ENCODE measurements at regions not wholly inside any gene's neighbourhood (a gene's known extent, or its start where the extent isn't known, plus 50 kb on each side); places are given as distances from the start of the nearest gene placed in this dataset.

DNA sequence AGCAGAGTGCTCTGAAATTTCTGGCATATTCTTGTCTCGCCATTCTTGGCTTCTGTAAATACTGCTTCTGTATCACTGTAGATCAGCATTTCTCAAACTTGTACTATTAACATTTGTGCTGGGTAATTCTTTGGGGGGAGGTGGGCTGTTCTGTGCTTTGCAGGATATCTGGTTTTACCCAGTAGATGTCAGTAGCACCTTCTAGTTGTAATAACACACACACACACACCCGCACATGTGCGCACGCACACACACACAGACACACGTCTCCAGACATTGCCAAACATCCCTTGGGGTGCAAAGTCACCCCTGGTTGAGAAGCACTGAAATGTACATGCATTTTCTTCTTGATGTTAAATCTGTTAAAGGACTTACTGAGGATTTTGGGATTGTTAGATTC is 304.1 kb downstream of the MAT2B start:
- no peaks in the 10 kb centered on the region for H3K9me3 ChIP-seq (ENCODE audit: control insufficient read depth, low read length)
- no peaks in the 10 kb centered on the region for H3K36me3 ChIP-seq (ENCODE audit: control insufficient read depth, insufficient read depth, low read length)
- no peak for DNase-seq
- no peaks in the 10 kb centered on the region for H3K4me1 ChIP-seq (ENCODE audit: control insufficient read depth, insufficient read depth, low read length, poor library complexity, severe bottlenecking)
- H3K4me3 ChIP-seq (ENCODE audit: insufficient read depth, low read depth, low read length, poor library complexity, severe bottlenecking) = no peak overlapping the region
- no peak overlapping the region for H3K27ac ChIP-seq (ENCODE audit: insufficient read depth, low read length, poor library complexity, severe bottlenecking)
- H3K27me3 ChIP-seq (replicated peaks; ENCODE audit: control insufficient read depth, insufficient read depth, low read length, poor library complexity, severe bottlenecking) = no peaks in the 10 kb centered on the region

DNA sequence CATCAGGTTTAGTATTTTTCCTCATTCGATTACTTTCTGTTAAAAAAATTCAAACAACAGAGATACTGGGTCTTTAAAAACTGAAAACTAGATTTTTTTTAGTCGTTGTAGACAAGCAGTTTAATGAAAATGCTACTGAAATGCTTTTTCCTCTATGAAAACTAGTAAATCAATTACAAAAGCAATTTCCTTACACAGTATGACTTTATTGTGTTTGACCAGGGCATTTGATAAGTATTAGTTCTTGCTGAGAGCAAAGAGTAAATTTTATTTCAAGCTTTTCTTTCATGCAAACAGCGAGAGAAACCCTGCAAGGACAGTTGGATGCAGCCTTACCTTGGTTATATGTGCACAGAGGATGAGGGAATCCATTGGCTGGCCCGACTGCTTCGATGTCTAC is 308.5 kb downstream of the MAT2B start:
- Histone ChIP-seq H3K36me3 (ENCODE audit: control insufficient read depth, insufficient read depth, low read length) (no peaks in the 10 kb centered on the region), H3K9me3 (ENCODE audit: control insufficient read depth, low read length) (no peaks in the 10 kb centered on the region), H3K4me3 (ENCODE audit: insufficient read depth, low read depth, low read length, poor library complexity, severe bottlenecking) (no peak overlapping the region), H3K4me1 (ENCODE audit: control insufficient read depth, insufficient read depth, low read length, poor library complexity, severe bottlenecking) (no peaks in the 10 kb centered on the region), H3K27ac (ENCODE audit: insufficient read depth, low read length, poor library complexity, severe bottlenecking) (no peak overlapping the region), H3K27me3 (replicated peaks; ENCODE audit: control insufficient read depth, insufficient read depth, low read length, poor library complexity, severe bottlenecking) (no peaks in the 10 kb centered on the region)
- no peak for DNase-seq

DNA sequence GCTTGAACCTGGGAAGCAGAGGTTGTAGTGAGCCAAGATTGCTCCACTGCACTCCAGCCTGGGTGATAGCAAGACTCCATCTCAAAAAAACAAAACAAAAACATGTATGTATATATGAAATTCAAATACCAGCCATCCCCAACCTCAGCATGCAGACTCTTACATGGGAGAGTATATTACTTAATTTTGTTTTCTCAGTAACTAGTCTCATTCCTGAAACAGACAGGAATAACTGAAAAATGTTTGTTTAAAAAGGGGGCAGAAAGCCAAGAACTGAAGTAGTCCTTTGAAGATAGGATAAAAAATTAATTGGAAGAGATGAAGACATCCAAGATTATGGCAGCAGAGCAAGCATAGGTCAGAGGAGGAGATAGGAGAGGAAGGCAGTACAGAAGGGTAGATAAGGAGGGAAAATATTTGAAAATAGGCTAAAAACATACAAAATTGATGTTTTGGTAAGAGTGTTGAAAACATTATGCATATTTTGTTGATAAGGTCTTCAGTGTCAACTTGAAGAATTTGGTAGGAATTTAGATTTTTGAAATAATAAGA is 309.9 kb downstream of the MAT2B start:
- Histone ChIP-seq H3K9me3 (ENCODE audit: control insufficient read depth, low read length) (no peaks in the 10 kb centered on the region), H3K4me1 (ENCODE audit: control insufficient read depth, insufficient read depth, low read length, poor library complexity, severe bottlenecking) (no peaks in the 10 kb centered on the region), H3K27me3 (replicated peaks; ENCODE audit: control insufficient read depth, insufficient read depth, low read length, poor library complexity, severe bottlenecking) (no peaks in the 10 kb centered on the region), H3K27ac (ENCODE audit: insufficient read depth, low read length, poor library complexity, severe bottlenecking) (no peak overlapping the region), H3K4me3 (ENCODE audit: insufficient read depth, low read depth, low read length, poor library complexity, severe bottlenecking) (no peak overlapping the region), H3K36me3 (ENCODE audit: control insufficient read depth, insufficient read depth, low read length) (no peaks in the 10 kb centered on the region)
- no peak for DNase-seq

DNA sequence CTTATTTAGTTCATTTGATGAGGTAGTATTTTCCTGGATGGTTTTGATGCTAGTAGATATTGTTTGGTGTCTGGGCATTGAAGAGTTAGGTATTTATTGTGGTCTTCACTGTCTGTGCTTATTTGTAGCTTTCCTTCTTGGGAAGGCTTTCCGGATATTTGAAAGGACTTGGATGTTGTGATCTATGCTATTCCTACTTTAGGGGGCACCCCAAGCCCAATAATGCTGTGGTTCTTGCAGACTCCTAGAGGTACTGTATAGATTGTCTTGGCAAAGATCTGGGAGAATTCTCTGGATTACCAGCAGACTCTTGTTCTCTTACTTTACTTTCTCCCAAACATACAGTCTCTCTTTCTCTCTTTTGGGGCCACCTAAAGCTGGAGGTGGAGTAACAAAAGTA is 315.7 kb downstream of the MAT2B start:
- H3K36me3 ChIP-seq (ENCODE audit: control insufficient read depth, insufficient read depth, low read length) = no peaks in the 10 kb centered on the region
- no peak for DNase-seq

DNA sequence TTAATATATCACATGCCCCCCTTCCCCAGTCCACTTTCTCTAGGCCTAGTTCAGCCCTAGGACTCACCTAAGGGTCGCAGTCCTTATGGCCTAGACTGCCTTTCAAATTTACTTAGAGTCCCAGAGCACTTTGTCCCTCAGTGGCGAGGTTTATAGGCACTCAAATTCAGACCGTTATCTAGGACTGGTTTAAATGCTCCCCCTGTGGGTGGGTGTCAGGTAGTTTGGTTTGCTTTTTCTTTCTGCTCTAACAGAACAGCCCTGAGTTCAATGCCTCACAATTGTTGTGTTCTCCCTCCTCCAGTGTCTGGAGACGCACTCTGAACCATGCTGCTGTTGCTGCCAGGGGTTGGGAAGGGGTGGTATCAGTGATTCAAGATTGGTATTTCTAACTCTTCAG is 317.1 kb downstream of the MAT2B start:
- no peaks in the 10 kb centered on the region for H3K36me3 ChIP-seq (ENCODE audit: control insufficient read depth, insufficient read depth, low read length)
- DNase-seq = no peak
- no peaks in the 10 kb centered on the region for H3K27me3 ChIP-seq (replicated peaks; ENCODE audit: control insufficient read depth, insufficient read depth, low read length, poor library complexity, severe bottlenecking)
- H3K27ac ChIP-seq (ENCODE audit: insufficient read depth, low read length, poor library complexity, severe bottlenecking) = no peak overlapping the region
- no peaks in the 10 kb centered on the region for H3K9me3 ChIP-seq (ENCODE audit: control insufficient read depth, low read length)
- H3K4me1 ChIP-seq (ENCODE audit: control insufficient read depth, insufficient read depth, low read length, poor library complexity, severe bottlenecking) = no peaks in the 10 kb centered on the region
- H3K4me3 ChIP-seq (ENCODE audit: insufficient read depth, low read depth, low read length, poor library complexity, severe bottlenecking) = no peak overlapping the region

More for the DNA sequence above, 315.7 kb downstream of the MAT2B start:
- no peak overlapping the region for H3K27ac ChIP-seq (ENCODE audit: insufficient read depth, low read length, poor library complexity, severe bottlenecking)
- H3K27me3 ChIP-seq (replicated peaks; ENCODE audit: control insufficient read depth, insufficient read depth, low read length, poor library complexity, severe bottlenecking) = no peaks in the 10 kb centered on the region
- no peak overlapping the region for H3K4me3 ChIP-seq (ENCODE audit: insufficient read depth, low read depth, low read length, poor library complexity, severe bottlenecking)
- no peaks in the 10 kb centered on the region for H3K9me3 ChIP-seq (ENCODE audit: control insufficient read depth, low read length)
- no peaks in the 10 kb centered on the region for H3K4me1 ChIP-seq (ENCODE audit: control insufficient read depth, insufficient read depth, low read length, poor library complexity, severe bottlenecking)

DNA sequence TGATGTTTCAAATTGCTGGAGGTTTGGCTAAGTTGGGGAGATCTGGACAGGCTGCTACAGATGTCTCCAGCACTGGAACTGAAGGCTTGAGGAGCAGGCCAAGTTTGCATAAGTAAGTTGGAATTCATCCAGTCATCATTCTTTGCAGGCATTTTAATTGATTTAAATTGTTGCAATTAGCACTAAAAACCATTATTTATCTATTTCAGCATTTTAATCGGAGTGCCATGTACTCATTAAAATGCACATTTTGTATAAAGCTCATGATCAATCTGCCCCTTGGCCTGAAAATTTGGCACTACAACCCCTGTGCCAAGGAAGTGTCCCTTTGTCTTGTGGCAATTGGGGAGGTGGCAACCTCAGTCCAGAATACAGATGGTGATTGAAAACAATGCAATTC is 320.2 kb downstream of the MAT2B start:
- Histone ChIP-seq H3K27me3 (replicated peaks; ENCODE audit: control insufficient read depth, insufficient read depth, low read length, poor library complexity, severe bottlenecking) (no peaks in the 10 kb centered on the region), H3K9me3 (ENCODE audit: control insufficient read depth, low read length) (no peaks in the 10 kb centered on the region), H3K27ac (ENCODE audit: insufficient read depth, low read length, poor library complexity, severe bottlenecking) (no peak overlapping the region), H3K4me1 (ENCODE audit: control insufficient read depth, insufficient read depth, low read length, poor library complexity, severe bottlenecking) (no peaks in the 10 kb centered on the region), H3K4me3 (ENCODE audit: insufficient read depth, low read depth, low read length, poor library complexity, severe bottlenecking) (no peak overlapping the region), H3K36me3 (ENCODE audit: control insufficient read depth, insufficient read depth, low read length) (no peaks in the 10 kb centered on the region)
- DNase-seq = no peak

DNA sequence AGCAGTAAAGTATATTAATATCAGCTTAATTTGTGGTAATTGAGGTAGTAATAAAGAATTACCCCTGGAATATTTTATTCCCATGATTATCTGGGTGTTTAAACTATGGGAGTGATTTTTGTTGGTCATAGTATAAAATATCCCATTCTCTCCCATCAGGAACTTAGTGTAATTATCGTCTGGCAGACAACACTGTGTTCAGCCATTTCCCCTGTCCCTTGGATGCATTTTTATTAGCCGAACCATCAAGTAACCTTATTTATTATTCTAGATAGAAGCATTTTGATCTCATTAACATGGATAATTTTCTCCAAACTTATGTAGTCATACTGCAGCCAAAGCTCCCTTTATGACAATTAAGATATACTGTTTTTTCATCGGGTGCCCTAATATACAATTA is 320.8 kb downstream of the MAT2B start:
- DNase-seq = no peak
- H3K36me3 ChIP-seq (ENCODE audit: control insufficient read depth, insufficient read depth, low read length) = no peaks in the 10 kb centered on the region

DNA sequence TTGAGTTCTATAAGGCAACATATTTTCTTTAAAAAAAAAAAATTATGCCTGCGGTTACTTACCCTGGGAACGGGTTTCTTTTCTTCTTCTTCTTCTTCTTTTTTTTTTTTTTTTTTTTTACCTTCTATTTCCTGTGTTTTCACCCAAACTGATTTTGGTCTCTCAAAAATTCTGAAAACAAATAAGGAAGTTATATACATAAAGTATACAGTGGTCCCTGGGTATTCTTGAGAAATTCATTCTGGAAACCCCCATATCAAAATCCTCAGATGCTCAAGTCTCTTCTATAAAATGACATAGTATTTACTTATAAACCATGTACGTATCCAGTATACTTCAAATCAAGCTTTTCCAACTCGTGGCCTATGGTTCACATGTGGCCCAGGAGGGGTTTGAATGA is 326.7 kb downstream of the MAT2B start:
- Histone ChIP-seq H3K9me3 (ENCODE audit: control insufficient read depth, low read length) (no peaks in the 10 kb centered on the region), H3K4me1 (ENCODE audit: control insufficient read depth, insufficient read depth, low read length, poor library complexity, severe bottlenecking) (no peaks in the 10 kb centered on the region), H3K27ac (ENCODE audit: insufficient read depth, low read length, poor library complexity, severe bottlenecking) (no peak overlapping the region), H3K36me3 (ENCODE audit: control insufficient read depth, insufficient read depth, low read length) (no peaks in the 10 kb centered on the region), H3K4me3 (ENCODE audit: insufficient read depth, low read depth, low read length, poor library complexity, severe bottlenecking) (no peak overlapping the region), H3K27me3 (replicated peaks; ENCODE audit: control insufficient read depth, insufficient read depth, low read length, poor library complexity, severe bottlenecking) (no peaks in the 10 kb centered on the region)
- no peak for DNase-seq

More for the DNA sequence above, 320.8 kb downstream of the MAT2B start:
- Histone ChIP-seq H3K27ac (ENCODE audit: insufficient read depth, low read length, poor library complexity, severe bottlenecking) (no peak overlapping the region), H3K27me3 (replicated peaks; ENCODE audit: control insufficient read depth, insufficient read depth, low read length, poor library complexity, severe bottlenecking) (no peaks in the 10 kb centered on the region), H3K9me3 (ENCODE audit: control insufficient read depth, low read length) (no peaks in the 10 kb centered on the region), H3K4me1 (ENCODE audit: control insufficient read depth, insufficient read depth, low read length, poor library complexity, severe bottlenecking) (no peaks in the 10 kb centered on the region), H3K4me3 (ENCODE audit: insufficient read depth, low read depth, low read length, poor library complexity, severe bottlenecking) (no peak overlapping the region)

DNA sequence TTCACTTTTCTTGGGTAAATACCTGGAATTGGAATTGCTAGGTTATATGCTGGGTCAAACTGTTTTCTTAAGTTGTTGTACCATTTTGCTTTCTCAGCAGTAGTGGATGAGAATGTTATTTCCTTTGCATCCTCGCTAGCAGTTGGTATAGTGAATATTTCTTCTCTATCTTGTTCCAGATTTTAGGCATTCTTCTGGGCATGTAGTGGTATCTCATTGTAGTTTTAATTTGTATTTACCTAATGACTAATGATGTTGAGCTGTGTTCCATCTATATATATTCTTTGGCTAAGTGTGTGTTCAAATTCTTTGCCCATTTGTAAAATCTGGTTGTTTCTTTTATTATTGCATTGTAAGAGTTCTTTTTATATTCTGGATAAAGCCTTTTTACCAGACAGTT is 333.3 kb downstream of the MAT2B start:
- Histone ChIP-seq H3K9me3 (ENCODE audit: control insufficient read depth, low read length) (no peaks in the 10 kb centered on the region), H3K36me3 (ENCODE audit: control insufficient read depth, insufficient read depth, low read length) (no peaks in the 10 kb centered on the region), H3K4me3 (ENCODE audit: insufficient read depth, low read depth, low read length, poor library complexity, severe bottlenecking) (no peak overlapping the region), H3K4me1 (ENCODE audit: control insufficient read depth, insufficient read depth, low read length, poor library complexity, severe bottlenecking) (no peaks in the 10 kb centered on the region), H3K27ac (ENCODE audit: insufficient read depth, low read length, poor library complexity, severe bottlenecking) (no peak overlapping the region), H3K27me3 (replicated peaks; ENCODE audit: control insufficient read depth, insufficient read depth, low read length, poor library complexity, severe bottlenecking) (no peaks in the 10 kb centered on the region)
- no peak for DNase-seq

DNA sequence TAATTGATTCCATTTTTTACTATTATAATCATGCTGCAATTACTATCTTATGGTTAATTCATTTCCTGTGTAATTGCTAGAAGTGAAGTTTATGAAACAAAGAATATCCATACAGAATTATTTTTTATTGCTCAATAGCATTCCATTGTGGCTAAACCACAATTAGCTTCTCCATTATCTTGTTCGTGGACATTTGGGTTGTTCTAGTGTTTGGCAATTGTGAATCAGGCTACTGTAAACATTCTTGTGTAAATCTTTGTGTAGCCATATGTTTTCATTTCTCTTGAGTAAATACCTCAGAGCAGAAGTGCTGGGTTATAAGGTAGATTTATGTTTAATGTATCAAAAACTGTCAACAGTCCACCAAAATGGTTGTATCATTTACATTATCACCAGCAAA is 341.1 kb downstream of the MAT2B start:
- Histone ChIP-seq H3K4me1 (ENCODE audit: control insufficient read depth, insufficient read depth, low read length, poor library complexity, severe bottlenecking) (no peaks in the 10 kb centered on the region), H3K4me3 (ENCODE audit: insufficient read depth, low read depth, low read length, poor library complexity, severe bottlenecking) (no peak overlapping the region), H3K27ac (ENCODE audit: insufficient read depth, low read length, poor library complexity, severe bottlenecking) (no peak overlapping the region), H3K36me3 (ENCODE audit: control insufficient read depth, insufficient read depth, low read length) (no peaks in the 10 kb centered on the region), H3K27me3 (replicated peaks; ENCODE audit: control insufficient read depth, insufficient read depth, low read length, poor library complexity, severe bottlenecking) (no peaks in the 10 kb centered on the region), H3K9me3 (ENCODE audit: control insufficient read depth, low read length) (no peaks in the 10 kb centered on the region)
- DNase-seq = no peak

DNA sequence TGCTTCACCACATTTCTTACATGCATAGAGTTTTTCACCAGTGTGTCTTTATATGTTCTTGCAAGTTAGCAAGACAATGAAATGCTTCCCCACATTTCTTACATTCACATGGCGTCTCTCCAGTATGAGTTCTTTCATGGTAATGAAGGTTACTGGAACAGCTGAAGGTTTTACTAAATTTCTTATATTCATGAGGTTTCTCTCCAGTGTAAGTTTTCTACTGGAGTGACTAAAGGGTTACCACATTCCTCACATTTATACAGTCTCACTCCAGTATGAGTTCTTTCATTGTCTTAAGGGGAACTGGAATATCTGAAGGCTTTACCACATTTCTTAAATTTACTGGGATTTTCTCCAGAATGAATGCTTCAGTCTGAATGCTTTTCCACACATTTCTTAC is 350.3 kb downstream of the MAT2B start:
- no peak for DNase-seq
- Histone ChIP-seq H3K4me1 (ENCODE audit: control insufficient read depth, insufficient read depth, low read length, poor library complexity, severe bottlenecking) (no peaks in the 10 kb centered on the region), H3K27ac (ENCODE audit: insufficient read depth, low read length, poor library complexity, severe bottlenecking) (no peak overlapping the region), H3K9me3 (ENCODE audit: control insufficient read depth, low read length) (no peaks in the 10 kb centered on the region), H3K27me3 (replicated peaks; ENCODE audit: control insufficient read depth, insufficient read depth, low read length, poor library complexity, severe bottlenecking) (no peaks in the 10 kb centered on the region), H3K36me3 (ENCODE audit: control insufficient read depth, insufficient read depth, low read length) (no peaks in the 10 kb centered on the region), H3K4me3 (ENCODE audit: insufficient read depth, low read depth, low read length, poor library complexity, severe bottlenecking) (no peak overlapping the region)

All from effector memory CD4-positive, alpha-beta T cell (primary cell).